CD4-positive, alpha-beta memory T cell (primary cell): ENCODE measurements at regions not wholly inside any gene's neighbourhood (a gene's known extent, or its start where the extent isn't known, plus 50 kb on each side); places are given as distances from the start of the nearest gene placed in this dataset.

Experiments
- CTCF ChIA-PET: fragments of 350-600 bp; sonication (Branson Sonifier 250); formaldehyde crosslinking; loops from one replicate; lab custom pipeline; 2021; ENCODE audit warnings: inconsistent platforms; ENCODE audit not compliant: partially characterized antibody; lab: Charles Lee
- POLR2A ChIA-PET: fragments of 350-600 bp; sonication (Branson Sonifier 250); formaldehyde crosslinking; loops from one replicate; lab custom pipeline; 2021; ENCODE audit not compliant: partially characterized antibody; lab: Charles Lee
- DNase-seq, 5 donors: peaks; one replicate each; pipeline versions ENCODE4 v3.0.0 to v3.0.0-alpha.2; 2020 to 2022; ENCODE audit warnings: mixed read lengths in 1 of 5
- H3K27ac ChIP-seq: one replicate; pipeline ENCODE4 v1.7.0; 2013; ENCODE audit warnings: low read depth, low read length
- H3K27me3 ChIP-seq: 2 replicates; pipeline ENCODE4 v1.7.0; 2013; ENCODE audit warnings: mild to moderate bottlenecking, low read length, moderate library complexity; ENCODE audit not compliant: insufficient read depth
- H3K36me3 ChIP-seq: 2 replicates; pipeline ENCODE4 v1.7.0; 2013; ENCODE audit warnings: mild to moderate bottlenecking, low read length, moderate library complexity; ENCODE audit not compliant: insufficient read depth
- H3K4me1 ChIP-seq: 2 replicates; pipeline ENCODE4 v1.7.0; 2013; ENCODE audit warnings: mild to moderate bottlenecking, low read length, moderate library complexity; ENCODE audit not compliant: insufficient read depth
- H3K4me3 ChIP-seq, 2 donors: one replicate each; pipeline ENCODE4 v1.7.0; 2013; ENCODE audit warnings: low read length in 2 of 2, mild to moderate bottlenecking in 1 of 2
- H3K9me3 ChIP-seq, 2 donors: one replicate each; pipeline ENCODE4 v1.7.0; 2013; ENCODE audit warnings: low read length in 2 of 2, control low read depth in 1 of 2; ENCODE audit not compliant: control insufficient read depth in 1 of 2
- H3K27ac Mint-ChIP-seq, 7 donors: one replicate each; pipeline ENCODE4 v1.8.0; 2020 to 2021; ENCODE audit warnings: mixed read lengths in 7 of 7, mild to moderate bottlenecking in 6 of 7, inconsistent platforms in 3 of 7, moderate library complexity in 3 of 7
- H3K27me3 Mint-ChIP-seq, 2 donors: one replicate each; pipeline ENCODE4 v1.8.0; 2020 to 2021; ENCODE audit warnings: mixed read lengths in 2 of 2
- H3K36me3 Mint-ChIP-seq, 2 donors: one replicate each; pipeline ENCODE4 v1.8.0; 2020 to 2021; ENCODE audit warnings: mixed read lengths in 2 of 2, inconsistent platforms in 1 of 2, mild to moderate bottlenecking in 1 of 2
- H3K4me1 Mint-ChIP-seq, 4 donors: one replicate each; pipeline ENCODE4 v1.8.0; 2020 to 2021; ENCODE audit warnings: mixed read lengths in 4 of 4, mild to moderate bottlenecking in 1 of 4
- H3K4me3 Mint-ChIP-seq, 8 donors: one replicate each; pipeline ENCODE4 v1.8.0; 2020 to 2021; ENCODE audit warnings: mixed read lengths in 8 of 8, mild to moderate bottlenecking in 7 of 8, moderate library complexity in 6 of 8, inconsistent platforms in 3 of 8
- H3K9me3 Mint-ChIP-seq, 8 donors: one replicate each; pipeline ENCODE4 v1.8.0; 2020 to 2021; ENCODE audit warnings: mixed read lengths in 8 of 8, mild to moderate bottlenecking in 5 of 8, inconsistent platforms in 3 of 8, moderate library complexity in 1 of 8
- intact Hi-C: fragments of 100-400 bp; cut with micrococcal nuclease; formaldehyde crosslinking; loops from one replicate; pipeline ENCODE4 v1.15.1; 2023

GRCh38 chr6:112560651-112561050 is 213.5 kb downstream of the RFPL4B start:
- H3K36me3 Mint-ChIP-seq, result no peaks in the 10 kb centered on the region
- Histone ChIP-seq H3K27me3 (no peaks in the 10 kb centered on the region), H3K9me3 (no peaks in the 10 kb centered on the region), H3K4me3 (no peak overlapping the region), H3K27ac (no peak overlapping the region), H3K36me3 (no peaks in the 10 kb centered on the region), H3K4me1 (no peaks in the 10 kb centered on the region)
- ChIA-PET POLR2A (no interaction called here), CTCF (no interaction called here)
- H3K9me3 Mint-ChIP-seq, result peaks cover 0 to 5% (median under 1%) of the 10 kb centered on the region in 8 donors
- no peak for DNase-seq
- no peak overlapping the region for H3K4me3 Mint-ChIP-seq
- intact Hi-C loops, result no loop called here
- no peaks in the 10 kb centered on the region for H3K4me1 Mint-ChIP-seq
- no peaks in the 10 kb centered on the region for H3K27me3 Mint-ChIP-seq
- H3K27ac Mint-ChIP-seq, result no peak overlapping the region

DNA sequence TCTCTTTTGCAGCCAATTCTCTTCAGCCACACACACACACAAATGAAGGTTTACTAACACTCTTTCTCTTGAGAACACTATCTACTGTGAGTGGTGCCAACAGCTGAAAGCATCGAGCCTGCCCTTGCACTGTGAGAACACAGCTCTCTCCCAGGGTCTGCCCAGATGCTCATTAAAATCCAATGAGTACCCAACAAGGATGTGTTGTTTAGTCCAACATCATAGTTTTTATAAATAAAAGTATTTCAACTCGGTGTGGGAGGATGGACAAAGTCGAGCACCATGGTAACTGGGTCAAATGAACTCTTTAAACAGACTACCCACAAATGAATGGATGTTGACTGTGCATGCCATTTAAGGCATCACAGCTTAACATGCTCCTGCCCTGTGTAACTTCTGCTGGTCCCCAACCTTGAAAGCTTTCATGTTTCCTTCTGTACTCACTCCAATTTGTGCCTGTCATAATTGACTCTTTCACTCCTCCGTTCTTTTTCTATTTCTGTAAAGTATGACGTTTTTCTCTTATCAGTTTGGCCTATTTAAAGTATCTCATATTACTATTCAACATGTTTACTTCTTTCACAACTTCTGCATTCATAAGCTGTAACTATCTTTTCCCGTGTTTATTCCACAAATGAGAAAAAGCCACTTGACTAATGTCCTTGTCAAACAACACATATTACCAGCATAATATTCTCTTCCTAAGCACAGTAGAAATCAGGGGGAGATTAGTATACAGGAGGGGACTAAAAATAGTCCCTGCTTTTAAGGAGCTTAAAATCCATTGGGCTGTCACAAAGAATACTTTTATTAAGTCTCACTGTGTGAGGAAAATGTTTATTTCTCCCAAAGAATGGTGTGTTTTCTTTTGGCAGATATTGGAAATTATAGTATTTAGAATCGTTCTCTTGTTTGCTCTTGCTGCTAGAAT is 215.4 kb downstream of the RFPL4B start:
- no peak overlapping the region for H3K4me3 Mint-ChIP-seq
- Histone ChIP-seq H3K27me3 (no peaks in the 10 kb centered on the region), H3K4me1 (no peaks in the 10 kb centered on the region), H3K9me3 (no peaks in the 10 kb centered on the region), H3K36me3 (no peaks in the 10 kb centered on the region), H3K4me3 (no peak overlapping the region), H3K27ac (no peak overlapping the region)
- H3K27ac Mint-ChIP-seq, result no peak overlapping the region
- H3K9me3 Mint-ChIP-seq, result peaks cover 0 to 3% (median 0%) of the 10 kb centered on the region in 8 donors
- H3K27me3 Mint-ChIP-seq, result no peaks in the 10 kb centered on the region
- CTCF ChIA-PET, result no interaction called here
- no peaks in the 10 kb centered on the region for H3K4me1 Mint-ChIP-seq
- no peaks in the 10 kb centered on the region for H3K36me3 Mint-ChIP-seq
- POLR2A ChIA-PET, result no interaction called here
- DNase-seq, result no peak
- intact Hi-C loops, result no loop called here

DNA sequence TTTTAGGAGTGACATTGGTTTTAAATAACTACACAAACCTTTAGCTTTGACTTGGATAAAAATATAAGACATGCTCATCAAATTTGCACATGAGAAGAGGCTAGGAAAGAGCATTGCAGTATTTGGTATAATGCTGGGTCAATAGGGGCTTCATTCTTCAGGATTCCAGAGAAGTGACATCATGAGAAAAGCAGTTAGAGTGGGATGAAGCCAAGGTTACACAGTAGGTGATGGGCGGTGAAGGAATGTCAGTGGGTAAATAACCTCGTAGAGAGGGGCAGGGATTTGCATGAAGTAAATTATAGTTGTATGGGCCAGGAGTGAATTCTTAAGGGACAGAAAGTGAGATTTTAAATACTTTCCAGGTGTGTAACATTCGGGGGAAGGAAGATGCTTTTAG is 216.2 kb downstream of the RFPL4B start:
- no peak overlapping the region for H3K4me3 Mint-ChIP-seq
- Histone ChIP-seq H3K27ac (no peak overlapping the region), H3K4me1 (no peaks in the 10 kb centered on the region), H3K27me3 (no peaks in the 10 kb centered on the region), H3K4me3 (no peak overlapping the region), H3K9me3 (no peaks in the 10 kb centered on the region), H3K36me3 (no peaks in the 10 kb centered on the region)
- intact Hi-C loops, result no loop called here
- ChIA-PET CTCF (no interaction called here), POLR2A (no interaction called here)
- no peak overlapping the region for H3K27ac Mint-ChIP-seq
- H3K36me3 Mint-ChIP-seq, result no peaks in the 10 kb centered on the region
- DNase-seq, result no peak
- H3K27me3 Mint-ChIP-seq, result no peaks in the 10 kb centered on the region
- H3K9me3 Mint-ChIP-seq, result peaks cover 0 to 3% (median 0%) of the 10 kb centered on the region in 8 donors
- no peaks in the 10 kb centered on the region for H3K4me1 Mint-ChIP-seq

GRCh38 chr6:112568066-112568465 is 220.9 kb downstream of the RFPL4B start:
- no peaks in the 10 kb centered on the region for H3K36me3 Mint-ChIP-seq
- H3K4me1 Mint-ChIP-seq, result no peaks in the 10 kb centered on the region
- H3K27ac Mint-ChIP-seq, result no peak overlapping the region
- ChIA-PET CTCF (no interaction called here), POLR2A (no interaction called here)
- intact Hi-C loops, result no loop called here
- H3K27ac ChIP-seq, result no peak overlapping the region
- DNase-seq, result no peak
- H3K9me3 ChIP-seq, result no peaks in the 10 kb centered on the region
- H3K4me3 Mint-ChIP-seq, result no peak overlapping the region
- no peak overlapping the region for H3K4me3 ChIP-seq
- H3K4me1 ChIP-seq, result no peaks in the 10 kb centered on the region
- peaks cover 0 to 4% (median 0%) of the 10 kb centered on the region in 8 donors for H3K9me3 Mint-ChIP-seq
- H3K27me3 Mint-ChIP-seq, result no peaks in the 10 kb centered on the region
- no peaks in the 10 kb centered on the region for H3K27me3 ChIP-seq
- no peaks in the 10 kb centered on the region for H3K36me3 ChIP-seq

DNA sequence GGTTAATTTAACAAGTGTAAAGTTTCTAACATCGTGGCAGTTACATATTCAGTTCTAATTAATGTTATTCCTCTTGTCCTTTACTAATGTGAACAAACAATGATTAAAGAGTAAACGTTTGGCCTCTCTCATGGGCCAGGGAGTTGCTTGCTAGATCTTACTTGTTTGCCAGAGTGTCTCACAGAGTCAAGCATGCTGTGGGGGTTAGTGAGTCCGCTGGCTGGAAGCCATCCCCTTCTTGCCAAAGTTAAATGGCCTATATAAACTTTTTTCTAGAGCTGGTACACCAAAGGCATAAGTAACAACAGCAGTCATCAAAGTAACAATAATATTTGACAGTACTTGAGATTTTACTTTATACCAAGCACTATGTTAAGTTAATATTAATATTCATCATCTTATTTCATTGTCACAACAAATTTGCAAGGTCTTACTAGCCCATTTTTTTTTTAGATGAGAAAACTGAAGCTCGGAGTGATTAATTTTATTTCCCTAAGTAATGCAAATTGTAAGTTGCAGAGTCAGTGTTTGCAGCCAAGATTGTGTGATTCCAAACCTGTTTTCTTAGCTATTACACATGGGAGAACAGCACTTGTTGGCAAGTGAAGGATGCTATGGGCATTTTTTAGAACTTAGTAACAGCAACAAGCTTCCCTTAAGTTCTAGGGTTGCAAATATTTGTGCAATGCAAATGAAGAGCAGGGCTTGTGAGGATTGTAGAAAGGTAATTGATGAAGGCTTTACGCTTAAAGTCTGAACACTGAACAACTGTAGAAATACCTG is 224.5 kb downstream of the RFPL4B start:
- Histone ChIP-seq H3K27ac (no peak overlapping the region), H3K4me3 (no peak overlapping the region), H3K4me1 (no peaks in the 10 kb centered on the region), H3K9me3 (no peaks in the 10 kb centered on the region), H3K36me3 (no peaks in the 10 kb centered on the region), H3K27me3 (no peaks in the 10 kb centered on the region)
- CTCF ChIA-PET, result no interaction called here
- Mint-ChIP-seq H3K4me1 (no peaks in the 10 kb centered on the region), H3K9me3 (peaks cover 0 to 2% (median 0%) of the 10 kb centered on the region in 8 donors), H3K27ac (no peak overlapping the region), H3K4me3 (no peak overlapping the region), H3K27me3 (no peaks in the 10 kb centered on the region), H3K36me3 (no peaks in the 10 kb centered on the region)
- POLR2A ChIA-PET, result no interaction called here
- DNase-seq, result no peak
- intact Hi-C loops, result no loop called here

- Mint-ChIP-seq H3K9me3 (peaks cover 0 to 2% (median 0%) of the 10 kb centered on the region in 8 donors), H3K36me3 (no peaks in the 10 kb centered on the region), H3K27ac (no peak overlapping the region), H3K4me3 (no peak overlapping the region), H3K27me3 (peaks cover 0 to 1% of the 10 kb centered on the region in 2 donors), H3K4me1 (no peaks in the 10 kb centered on the region)
- Histone ChIP-seq H3K27me3 (no peaks in the 10 kb centered on the region), H3K27ac (no peak overlapping the region), H3K36me3 (no peaks in the 10 kb centered on the region), H3K4me3 (no peak overlapping the region), H3K9me3 (no peaks in the 10 kb centered on the region), H3K4me1 (no peaks in the 10 kb centered on the region)
- intact Hi-C loops, result no loop called here
- POLR2A ChIA-PET, result no interaction called here
- CTCF ChIA-PET, result no interaction called here
- DNase-seq, result no peak
Observed at GRCh38 chr6:112574190-112574589, 227.1 kb downstream of the RFPL4B start.

DNA sequence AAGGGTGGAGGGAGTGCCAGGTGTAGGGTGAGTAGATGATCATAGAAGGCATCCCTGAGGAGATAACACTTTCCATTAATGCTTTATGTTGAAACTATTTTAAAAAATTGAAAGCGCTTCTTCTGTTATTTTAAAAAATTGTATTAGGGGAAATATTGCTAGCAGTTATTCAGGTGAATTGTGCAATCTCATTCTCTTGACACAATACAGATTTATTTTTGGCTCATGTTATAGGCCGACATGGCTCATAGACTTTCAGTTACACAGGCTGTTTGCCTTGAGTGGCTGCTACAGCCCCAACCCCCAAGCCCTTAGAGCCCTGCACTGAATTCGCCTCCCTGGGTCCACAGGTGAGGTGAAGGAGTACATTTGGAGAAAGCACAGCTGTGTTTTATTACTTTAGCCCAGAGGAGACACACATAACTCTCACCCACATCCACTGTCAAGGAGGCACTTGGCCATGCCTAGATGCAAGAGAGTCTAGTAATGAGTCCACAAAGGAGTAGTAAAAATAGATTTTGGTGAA is 228.2 kb downstream of the RFPL4B start:
- ChIA-PET CTCF (no interaction called here), POLR2A (no interaction called here)
- Mint-ChIP-seq H3K27ac (no peak overlapping the region), H3K4me3 (no peak overlapping the region), H3K36me3 (no peaks in the 10 kb centered on the region), H3K9me3 (peaks cover 0 to 2% (median 0%) of the 10 kb centered on the region in 8 donors), H3K4me1 (no peaks in the 10 kb centered on the region), H3K27me3 (peaks cover 0 to 1% of the 10 kb centered on the region in 2 donors)
- Histone ChIP-seq H3K4me1 (no peaks in the 10 kb centered on the region), H3K4me3 (no peak overlapping the region), H3K36me3 (no peaks in the 10 kb centered on the region), H3K27ac (no peak overlapping the region), H3K9me3 (no peaks in the 10 kb centered on the region), H3K27me3 (no peaks in the 10 kb centered on the region)
- intact Hi-C loops, result no loop called here
- no peak for DNase-seq
